A549 (cell line): ENCODE measurements at regions not wholly inside any gene's neighbourhood (a gene's known extent, or its start where the extent isn't known, plus 50 kb on each side); places are given as distances from the start of the nearest gene placed in this dataset.
A peak's percentile ranks its signal among the peaks of the same experiment; 100 is the strongest.

Source experiments
- ATAC-seq, 2 experiments: fragments of 200-7000 bp in 1 of 2; fragments of >200 bp in 1 of 2; cut with Nextera tagmentation in 1 of 2; cut with Tn5 transposase in 1 of 2; 3 replicates each; pipeline versions ENCODE4 v1.8.0 to v1.9.1; 2018 to 2020; ENCODE audit warnings: mild to moderate bottlenecking in 1 of 2, moderate library complexity in 1 of 2
- CTCF ChIA-PET: fragments of 300-600 bp; sonication (Branson Sonifier 250); formaldehyde crosslinking; extraction: SDS; loops from one replicate; lab custom pipeline; 2021; ENCODE audit warnings: antibody characterized with exemption, inconsistent platforms; lab: Yijun Ruan, JAX
- POLR2A ChIA-PET: fragments of 350-600 bp; formaldehyde crosslinking; extraction: SDS; loops from one replicate; lab custom pipeline; 2021; ENCODE audit warnings: antibody characterized with exemption, inconsistent platforms; lab: Yijun Ruan, JAX
- DNase-seq, 2 experiments: peaks; one replicate each; pipeline versions ENCODE4 v3.0.0 to v3.0.0-alpha.2; 2011 to 2016; ENCODE audit warnings: low read depth in 1 of 2, low spot score in 1 of 2
- FAIRE-seq: peaks from 2 replicates; lab custom pipeline; 2011; peaks lifted over from hg19 to GRCh38; lab: Jason Lieb, UNC
- H3K27ac ChIP-seq, 2 experiments: fragments of >200 bp; sonication (Bioruptor Twin); formaldehyde crosslinking; 3 replicates each; pipeline ENCODE4 v1.5.1; 2016 to 2017
- H3K4me1 ChIP-seq: fragments of >200 bp; sonication (Bioruptor Twin); formaldehyde crosslinking; 3 replicates; pipeline ENCODE4 v1.6.1; 2016
- H3K4me2 ChIP-seq: fragments of >200 bp; sonication (Bioruptor Twin); formaldehyde crosslinking; 3 replicates; pipeline ENCODE4 v1.6.1; 2016
- H3K4me3 ChIP-seq: fragments of >200 bp; sonication (Bioruptor Twin); formaldehyde crosslinking; 3 replicates; pipeline ENCODE4 v1.5.1; 2016
- H3K9me3 ChIP-seq: fragments of >200 bp; sonication (Bioruptor Twin); formaldehyde crosslinking; 3 replicates; pipeline ENCODE4 v1.6.1; 2016
- CHD2 ChIP-seq: fragments of 150-350 bp; IDR thresholded peaks from 2 replicates; pipeline ENCODE4 v1.6.1; 2014; ENCODE audit warnings: low read length; ENCODE audit not compliant: partially characterized antibody
- CTCF ChIP-seq: fragments of >200 bp; sonication (Bioruptor Twin); formaldehyde crosslinking; IDR thresholded peaks from 3 replicates; pipeline ENCODE4 v1.5.1; 2016
- EHF ChIP-seq: fragments of 250-450 bp; sonication (Bioruptor Pico); IDR thresholded peaks from 2 replicates; pipeline ENCODE4 v1.5.0; 2020; ENCODE audit warnings: mild to moderate bottlenecking
- EP300 ChIP-seq, 2 experiments: fragments of >200 bp; sonication (Bioruptor Twin); formaldehyde crosslinking; IDR thresholded peaks; 2 replicates in 1 of 2; 3 replicates in 1 of 2; pipeline ENCODE4 v1.6.1; 2016 to 2017
- ESRRA ChIP-seq: fragments of 150-350 bp; IDR thresholded peaks from 2 replicates; pipeline ENCODE4 v1.6.1; 2014; ENCODE audit warnings: mild to moderate bottlenecking, low read length, borderline replicate concordance
- FOSL2 ChIP-seq, 2 experiments: fragments of 450-650 bp in 1 of 2; fragments of >200 bp in 1 of 2; sonication (Bioruptor Twin) in 1 of 2; formaldehyde crosslinking; IDR thresholded peaks; 2 replicates each; pipeline versions ENCODE4 v1.5.0 to v1.6.1; 2016 to 2020; ENCODE audit warnings: mild to moderate bottlenecking in 1 of 2, moderate library complexity in 1 of 2
- HMGXB4 ChIP-seq: fragments of 250-450 bp; sonication (Bioruptor Pico); IDR thresholded peaks from 2 replicates; pipeline ENCODE4 v1.5.0; 2021; ENCODE audit warnings: mild to moderate bottlenecking, moderate library complexity, borderline replicate concordance
- HOXA7 ChIP-seq: fragments of 250-450 bp; sonication (Bioruptor Pico); IDR thresholded peaks from 2 replicates; pipeline ENCODE4 v1.5.0; 2020; ENCODE audit warnings: mild to moderate bottlenecking, moderate library complexity
- HOXB13 ChIP-seq: fragments of 250-450 bp; sonication (Bioruptor Pico); IDR thresholded peaks from 2 replicates; pipeline ENCODE4 v1.5.0; 2020; ENCODE audit warnings: low read depth, mild to moderate bottlenecking, moderate library complexity
- JUNB ChIP-seq: fragments of >200 bp; sonication (Bioruptor Twin); formaldehyde crosslinking; IDR thresholded peaks from 2 replicates; pipeline ENCODE4 v1.6.1; 2016
- KDM1A ChIP-seq: fragments of 200-600 bp; sonication (generic); IDR thresholded peaks from 2 replicates; pipeline ENCODE4 v1.6.1; 2016; ENCODE audit warnings: low read depth, mild to moderate bottlenecking
- MAX ChIP-seq: IDR thresholded peaks from 2 replicates; pipeline ENCODE4 v1.6.1; 2012
- MYC ChIP-seq: IDR thresholded peaks from 2 replicates; pipeline ENCODE4 v1.6.1; 2012; ENCODE audit warnings: mild to moderate bottlenecking, inconsistent platforms, low read length, improper control_type of control experiment, borderline replicate concordance
- PBX3 ChIP-seq: IDR thresholded peaks from 2 replicates; pipeline ENCODE4 v1.6.1; 2012
- POLR2A ChIP-seq: IDR thresholded peaks from 2 replicates; pipeline ENCODE4 v1.6.1; 2012; ENCODE audit warnings: mild to moderate bottlenecking, low read length
- RARB ChIP-seq: fragments of 250-450 bp; sonication (Bioruptor Pico); IDR thresholded peaks from 2 replicates; pipeline ENCODE4 v1.8.0; 2021; ENCODE audit warnings: mild to moderate bottlenecking, moderate library complexity
- RNF2 ChIP-seq: fragments of 200-600 bp; sonication (generic); IDR thresholded peaks from 2 replicates; pipeline ENCODE4 v1.6.1; 2016; ENCODE audit warnings: low read depth, mild to moderate bottlenecking, antibody characterized with exemption, moderate library complexity, borderline replicate concordance
- SREBF2 ChIP-seq: fragments of 450-650 bp; IDR thresholded peaks from 2 replicates; pipeline ENCODE4 v1.6.1; 2014; ENCODE audit warnings: mild to moderate bottlenecking, moderate library complexity
- TP53 ChIP-seq: fragments of 250-450 bp; sonication (Bioruptor Pico); IDR thresholded peaks from 2 replicates; pipeline ENCODE4 v1.5.0; 2021; ENCODE audit warnings: mild to moderate bottlenecking, moderate library complexity
- ZSCAN20 ChIP-seq: fragments of 250-450 bp; sonication (Bioruptor Pico); IDR thresholded peaks from 2 replicates; pipeline ENCODE4 v1.8.0; 2022; ENCODE audit warnings: mild to moderate bottlenecking, moderate library complexity
- WGBS: methylation state at CpG from one replicate; pipeline ENCODE4 v1.1.6; 2017; ENCODE audit errors: missing lambda C conversion rate; 5-methylcytosine and 5-hydroxymethylcytosine counted together
- TF ChIP-seq, protein P1 (sequence below): fragments of 450-650 bp; IDR thresholded peaks from 2 replicates; pipeline ENCODE4 v1.6.1; 2014; ENCODE audit warnings: antibody characterized with exemption

DNA sequence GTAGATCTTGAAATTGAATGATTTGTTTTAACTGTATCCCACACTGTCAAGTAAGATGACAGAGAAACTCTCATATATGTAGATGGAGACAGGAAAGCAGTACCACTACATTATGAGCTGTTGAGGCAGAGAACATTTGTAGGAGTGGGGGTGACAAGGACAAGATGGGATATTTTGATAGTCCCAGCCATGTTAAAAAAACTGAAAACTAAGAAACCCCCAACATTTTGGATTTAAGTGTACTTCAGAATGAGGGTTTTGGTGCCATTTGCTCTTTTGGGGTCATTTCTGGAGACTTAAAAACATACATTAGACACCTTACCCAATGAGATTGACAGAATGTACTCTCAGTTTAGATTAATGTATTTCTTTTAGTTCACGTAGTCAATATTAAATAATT is 149.9 kb upstream of the SLC4A4 start:
- DNase-seq (no peak), FAIRE-seq (no peak), ATAC-seq (no peak)
- POLR2A ChIA-PET: no interaction called here
- 45% methylated on average over 1 of the region's 1 CpG for WGBS
- CTCF ChIA-PET: interaction anchor here (1.1 to 3.8 kb wide), 2 partner anchors 11 to 365 kb away, joined by 3 to 14 read pairs; no protein-coding TSS in a partner anchor
- H3K4me3 ChIP-seq: no peak overlapping the region
- peaks cover 9% of the 10 kb centered on the region; the same call in 1 of the 3 replicates for H3K4me1 ChIP-seq
- H3K9me3 ChIP-seq: no peaks in the 10 kb centered on the region
- peak overlapping the region; percentile 89 for H3K4me2 ChIP-seq
- TF ChIP-seq POLR2A: no peak
- no peak for TF ChIP-seq HOXA7 (CRISPR knock-in tag)
- TF ChIP-seq, protein P1, sequence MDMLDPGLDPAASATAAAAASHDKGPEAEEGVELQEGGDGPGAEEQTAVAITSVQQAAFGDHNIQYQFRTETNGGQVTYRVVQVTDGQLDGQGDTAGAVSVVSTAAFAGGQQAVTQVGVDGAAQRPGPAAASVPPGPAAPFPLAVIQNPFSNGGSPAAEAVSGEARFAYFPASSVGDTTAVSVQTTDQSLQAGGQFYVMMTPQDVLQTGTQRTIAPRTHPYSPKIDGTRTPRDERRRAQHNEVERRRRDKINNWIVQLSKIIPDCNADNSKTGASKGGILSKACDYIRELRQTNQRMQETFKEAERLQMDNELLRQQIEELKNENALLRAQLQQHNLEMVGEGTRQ: no peak
- no peak for TF ChIP-seq EP300 (IDR thresholded peaks at IDR 0.05)
- TF ChIP-seq JUNB: no peak
- no peak for TF ChIP-seq RNF2
- TF ChIP-seq HMGXB4 (CRISPR knock-in tag): no peak
- TF ChIP-seq RARB (CRISPR knock-in tag): no peak
- no peak for TF ChIP-seq MYC
- TF ChIP-seq PBX3: no peak
- H3K27ac ChIP-seq: peak overlapping the region in 1 of 2 experiments; percentile 54; a peak in 1 of 6 replicates

GRCh38 chr4:71189471-71189870 is 149.3 kb upstream of the SLC4A4 start:
- peak in 1 of 2 experiments; percentile 35 for DNase-seq
- TF ChIP-seq SREBF2 (no peak), HOXB13 (CRISPR knock-in tag) (no peak), TP53 (CRISPR knock-in tag) (no peak), EP300 (IDR thresholded peaks at IDR 0.05) (no peak), CHD2 (no peak), MAX (no peak), MYC (no peak), CTCF (0 out of 3 replicates have a peak, but pooled peaks have one; percentile 5), FOSL2 (IDR thresholded peaks at IDR 0.05) (no peak), FOSL2 (CRISPR knock-in tag; IDR thresholded peaks at IDR 0.05) (0 out of 2 replicates have a peak, but pooled peaks have one; percentile 10), HOXA7 (CRISPR knock-in tag) (no peak), PBX3 (no peak), KDM1A (no peak), ESRRA (no peak), ZSCAN20 (CRISPR knock-in tag) (no peak), EHF (no peak)

More at GRCh38 chr4:71189471-71189870, 149.3 kb upstream of the SLC4A4 start:
- peaks cover 9% of the 10 kb centered on the region; the same call in 1 of the 3 replicates for H3K4me1 ChIP-seq
- H3K9me3 ChIP-seq: no peaks in the 10 kb centered on the region
- H3K4me3 ChIP-seq: no peak overlapping the region
- no peak overlapping the region for H3K27ac ChIP-seq
- ATAC-seq (peak in 1 of 2 experiments; percentile 29; a peak in 1 of 6 replicates), FAIRE-seq (no peak)
- ChIA-PET CTCF (interaction anchor here (3.8 kb wide), 1 partner anchor 11 kb away, joined by 14 read pairs; no protein-coding TSS in a partner anchor), POLR2A (no interaction called here)
- 33% methylated on average over 6 of the region's 6 CpGs for WGBS
- H3K4me2 ChIP-seq: peak overlapping the region; percentile 89
